ENCODE measurements at regions not wholly inside any gene's neighbourhood (a gene's known extent, or its start where the extent isn't known, plus 50 kb on each side); places are given as distances from the start of the nearest gene placed in this dataset.

DNA sequence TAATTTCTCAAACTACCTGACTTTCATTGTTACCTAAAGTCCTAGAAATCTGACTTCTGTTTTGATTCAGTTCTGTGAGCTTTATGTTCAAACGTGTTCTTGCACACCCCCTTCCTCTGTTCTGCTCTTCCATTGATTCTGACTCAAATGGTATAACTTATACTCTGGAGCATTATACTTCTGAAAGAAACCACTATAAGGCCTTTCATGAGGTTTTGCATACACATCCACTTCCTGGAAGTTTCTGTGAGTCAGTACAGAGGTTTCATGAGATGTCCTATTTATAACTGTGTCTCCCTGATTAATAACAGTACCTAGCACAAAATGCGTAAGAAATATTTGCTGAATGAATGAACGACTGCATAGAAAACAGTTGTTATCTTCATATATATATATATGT is 540.2 kb upstream of the CT83 start:
- TF ChIP-seq, protein P1, sequence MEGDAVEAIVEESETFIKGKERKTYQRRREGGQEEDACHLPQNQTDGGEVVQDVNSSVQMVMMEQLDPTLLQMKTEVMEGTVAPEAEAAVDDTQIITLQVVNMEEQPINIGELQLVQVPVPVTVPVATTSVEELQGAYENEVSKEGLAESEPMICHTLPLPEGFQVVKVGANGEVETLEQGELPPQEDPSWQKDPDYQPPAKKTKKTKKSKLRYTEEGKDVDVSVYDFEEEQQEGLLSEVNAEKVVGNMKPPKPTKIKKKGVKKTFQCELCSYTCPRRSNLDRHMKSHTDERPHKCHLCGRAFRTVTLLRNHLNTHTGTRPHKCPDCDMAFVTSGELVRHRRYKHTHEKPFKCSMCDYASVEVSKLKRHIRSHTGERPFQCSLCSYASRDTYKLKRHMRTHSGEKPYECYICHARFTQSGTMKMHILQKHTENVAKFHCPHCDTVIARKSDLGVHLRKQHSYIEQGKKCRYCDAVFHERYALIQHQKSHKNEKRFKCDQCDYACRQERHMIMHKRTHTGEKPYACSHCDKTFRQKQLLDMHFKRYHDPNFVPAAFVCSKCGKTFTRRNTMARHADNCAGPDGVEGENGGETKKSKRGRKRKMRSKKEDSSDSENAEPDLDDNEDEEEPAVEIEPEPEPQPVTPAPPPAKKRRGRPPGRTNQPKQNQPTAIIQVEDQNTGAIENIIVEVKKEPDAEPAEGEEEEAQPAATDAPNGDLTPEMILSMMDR (IDR thresholded peaks at IDR 0.05; ENCODE audit: control extremely low read depth, extremely low read depth) = no peak
- no peaks in the 10 kb centered on the region for H3K4me1 ChIP-seq (ENCODE audit: control insufficient read depth in 5 of 5, insufficient read depth in 5 of 5, low read length in 5 of 5)
- ATAC-seq (ENCODE audit: insufficient read depth, low FRiP score) = no peak
- no peak overlapping the region for H3K4me3 ChIP-seq
- DNase-seq = no peak
- H3K9ac ChIP-seq (ENCODE audit: insufficient read depth in 1 of 2, low read length in 2 of 2) = no peak overlapping the region
- H3K27ac ChIP-seq (ENCODE audit: low read depth in 1 of 2, low read length in 1 of 2) = no peak overlapping the region
- 42 to 61% methylated on average over 3 of the region's 3 CpGs for WGBS, 2 donors
- no peaks in the 10 kb centered on the region for H3K36me3 ChIP-seq (ENCODE audit: control insufficient read depth in 4 of 4, insufficient read depth in 4 of 4, low read length in 4 of 4)
- no peaks in the 10 kb centered on the region for H3K9me3 ChIP-seq (ENCODE audit: control insufficient read depth in 4 of 4, insufficient read depth in 3 of 4, low read length in 3 of 4)
- no peaks in the 10 kb centered on the region for H3K27me3 ChIP-seq (ENCODE audit: control insufficient read depth in 3 of 3, insufficient read depth in 3 of 3, low read length in 2 of 3)

DNA sequence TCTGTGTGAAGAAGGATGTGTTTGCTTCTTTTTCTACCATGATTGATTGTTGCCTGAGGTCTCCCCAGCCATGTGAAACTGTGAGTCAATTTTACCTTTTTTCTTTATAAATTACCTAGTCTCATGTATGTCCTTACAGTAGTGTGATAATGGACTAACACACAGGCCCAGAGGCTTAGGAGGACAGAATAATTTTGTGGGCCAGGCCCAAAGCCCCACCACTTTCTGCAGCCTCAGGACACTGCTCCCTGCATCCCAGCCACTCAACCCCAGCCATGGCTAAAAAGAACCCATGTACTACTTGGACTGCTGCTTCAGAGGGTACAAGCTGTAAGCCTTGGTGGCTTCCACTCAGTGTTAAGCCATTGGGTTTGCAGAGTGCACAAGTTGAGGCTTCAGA is 512.7 kb upstream of the CT83 start:
- ATAC-seq (ENCODE audit: insufficient read depth, low FRiP score) = no peak
- H3K27ac ChIP-seq (ENCODE audit: low read depth in 1 of 2, low read length in 1 of 2) = no peak overlapping the region
- TF ChIP-seq, protein P1 (IDR thresholded peaks at IDR 0.05; ENCODE audit: control extremely low read depth, extremely low read depth) = no peak
- H3K4me3 ChIP-seq = no peak overlapping the region
- H3K9ac ChIP-seq (ENCODE audit: insufficient read depth in 1 of 2, low read length in 2 of 2) = no peak overlapping the region
- peaks cover 0 to 11% (median 4%) of the 10 kb centered on the region in 4 donors for H3K9me3 ChIP-seq (ENCODE audit: control insufficient read depth in 4 of 4, insufficient read depth in 3 of 4, low read length in 3 of 4)
- no peaks in the 10 kb centered on the region for H3K4me1 ChIP-seq (ENCODE audit: control insufficient read depth in 5 of 5, insufficient read depth in 5 of 5, low read length in 5 of 5)
- DNase-seq = no peak
- H3K27me3 ChIP-seq (ENCODE audit: control insufficient read depth in 3 of 3, insufficient read depth in 3 of 3, low read length in 2 of 3) = no peaks in the 10 kb centered on the region
- no peaks in the 10 kb centered on the region for H3K36me3 ChIP-seq (ENCODE audit: control insufficient read depth in 4 of 4, insufficient read depth in 4 of 4, low read length in 4 of 4)

DNA sequence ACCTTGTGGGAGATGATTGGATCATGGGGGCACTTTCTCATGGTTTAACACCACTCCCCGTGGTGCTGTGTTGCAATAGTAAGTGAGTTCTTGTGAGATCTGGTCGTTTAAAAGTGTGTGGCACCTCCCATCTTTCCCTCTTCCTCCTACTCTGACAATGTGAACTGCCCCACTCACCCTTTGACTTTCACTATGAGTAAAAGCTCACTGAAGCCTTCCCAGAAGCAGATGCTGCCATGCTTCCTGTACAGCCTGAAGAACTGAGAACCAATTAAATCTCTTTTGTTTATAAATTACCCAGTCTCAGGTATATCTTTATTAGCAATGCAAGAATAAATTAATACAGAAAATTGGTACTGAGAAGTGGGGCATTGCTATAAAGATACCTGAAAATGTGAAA is 509.6 kb upstream of the CT83 start:
- Histone ChIP-seq H3K27ac (ENCODE audit: low read depth in 1 of 2, low read length in 1 of 2) (no peak overlapping the region), H3K36me3 (ENCODE audit: control insufficient read depth in 4 of 4, insufficient read depth in 4 of 4, low read length in 4 of 4) (no peaks in the 10 kb centered on the region), H3K9me3 (ENCODE audit: control insufficient read depth in 4 of 4, insufficient read depth in 3 of 4, low read length in 3 of 4) (peaks cover 0 to 11% (median 4%) of the 10 kb centered on the region in 4 donors), H3K9ac (ENCODE audit: insufficient read depth in 1 of 2, low read length in 2 of 2) (no peak overlapping the region), H3K27me3 (ENCODE audit: control insufficient read depth in 3 of 3, insufficient read depth in 3 of 3, low read length in 2 of 3) (no peaks in the 10 kb centered on the region), H3K4me1 (ENCODE audit: control insufficient read depth in 5 of 5, insufficient read depth in 5 of 5, low read length in 5 of 5) (no peaks in the 10 kb centered on the region), H3K4me3 (no peak overlapping the region)
- ATAC-seq (ENCODE audit: insufficient read depth, low FRiP score) (no peak), DNase-seq (no peak)
- WGBS, 2 donors = 40 to 69% methylated on average over 2 of the region's 2 CpGs
- TF ChIP-seq, protein P1 (IDR thresholded peaks at IDR 0.05; ENCODE audit: control extremely low read depth, extremely low read depth) = no peak

DNA sequence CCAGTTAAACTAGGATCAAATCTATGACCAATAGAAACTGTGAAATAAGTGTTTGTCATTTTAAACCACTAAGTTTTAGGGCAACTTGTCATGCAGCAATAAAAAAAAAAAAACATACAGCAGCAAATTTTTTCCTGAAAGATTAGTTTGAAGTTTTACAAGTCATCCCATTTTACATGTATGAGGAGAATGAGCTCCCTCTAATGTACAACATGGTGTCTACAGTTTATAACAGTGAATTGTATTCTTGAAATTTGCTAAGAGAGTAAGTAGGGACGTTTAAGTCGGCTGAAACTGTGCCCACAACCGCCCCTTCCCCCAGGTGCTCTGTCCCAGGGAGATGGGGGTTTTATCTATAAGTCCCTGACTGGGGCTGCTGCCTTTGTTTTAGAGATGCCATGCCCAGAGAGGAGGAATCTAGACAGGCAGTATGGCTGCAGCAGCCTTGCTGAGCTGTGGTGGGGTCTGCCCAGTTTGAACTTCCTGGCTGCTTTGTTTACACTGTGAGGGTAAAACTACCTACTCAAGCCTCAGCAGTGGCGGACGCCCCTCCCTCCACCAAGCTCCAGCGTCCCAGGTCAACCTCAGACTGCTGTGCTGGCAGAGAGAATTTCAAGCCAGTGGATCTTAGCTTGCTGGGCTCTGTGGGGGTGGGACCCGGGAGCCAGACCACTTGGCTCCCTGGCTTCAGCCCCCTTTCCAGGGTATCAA is 499.3 kb upstream of the CT83 start:
- no peak overlapping the region for H3K9ac ChIP-seq (ENCODE audit: insufficient read depth in 1 of 2, low read length in 2 of 2)
- TF ChIP-seq, protein P1 (IDR thresholded peaks at IDR 0.05; ENCODE audit: control extremely low read depth, extremely low read depth) = no peak
- H3K9me3 ChIP-seq (ENCODE audit: control insufficient read depth in 4 of 4, insufficient read depth in 3 of 4, low read length in 3 of 4) = peaks cover 0 to 2% (median 0%) of the 10 kb centered on the region in 4 donors
- peak in 2 of 3 donors; percentile 1 to 13 for DNase-seq
- no peaks in the 10 kb centered on the region for H3K36me3 ChIP-seq (ENCODE audit: control insufficient read depth in 4 of 4, insufficient read depth in 4 of 4, low read length in 4 of 4)
- ATAC-seq (ENCODE audit: insufficient read depth, low FRiP score) = no peak
- no peak overlapping the region for H3K4me3 ChIP-seq
- H3K4me1 ChIP-seq (ENCODE audit: control insufficient read depth in 5 of 5, insufficient read depth in 5 of 5, low read length in 5 of 5) = no peaks in the 10 kb centered on the region
- no peaks in the 10 kb centered on the region for H3K27me3 ChIP-seq (ENCODE audit: control insufficient read depth in 3 of 3, insufficient read depth in 3 of 3, low read length in 2 of 3)
- WGBS, 2 donors = 26 to 31% methylated on average over 7 of the region's 7 CpGs
- H3K27ac ChIP-seq (ENCODE audit: low read depth in 1 of 2, low read length in 1 of 2) = no peak overlapping the region
